Activated CD4-positive, alpha-beta T cell treated with anti-CD3 and anti-CD28 coated beads, Interleukin-2, amount 50 U/mL, for 4 hours (primary cell): ENCODE measurements at regions not wholly inside any gene's neighbourhood (a gene's known extent, or its start where the extent isn't known, plus 50 kb on each side); places are given as distances from the start of the nearest gene placed in this dataset.

Source experiments
- DNase-seq, 2 experiments: peaks; one replicate each; pipeline ENCODE4 v3.0.0-alpha.2; 2020

DNA sequence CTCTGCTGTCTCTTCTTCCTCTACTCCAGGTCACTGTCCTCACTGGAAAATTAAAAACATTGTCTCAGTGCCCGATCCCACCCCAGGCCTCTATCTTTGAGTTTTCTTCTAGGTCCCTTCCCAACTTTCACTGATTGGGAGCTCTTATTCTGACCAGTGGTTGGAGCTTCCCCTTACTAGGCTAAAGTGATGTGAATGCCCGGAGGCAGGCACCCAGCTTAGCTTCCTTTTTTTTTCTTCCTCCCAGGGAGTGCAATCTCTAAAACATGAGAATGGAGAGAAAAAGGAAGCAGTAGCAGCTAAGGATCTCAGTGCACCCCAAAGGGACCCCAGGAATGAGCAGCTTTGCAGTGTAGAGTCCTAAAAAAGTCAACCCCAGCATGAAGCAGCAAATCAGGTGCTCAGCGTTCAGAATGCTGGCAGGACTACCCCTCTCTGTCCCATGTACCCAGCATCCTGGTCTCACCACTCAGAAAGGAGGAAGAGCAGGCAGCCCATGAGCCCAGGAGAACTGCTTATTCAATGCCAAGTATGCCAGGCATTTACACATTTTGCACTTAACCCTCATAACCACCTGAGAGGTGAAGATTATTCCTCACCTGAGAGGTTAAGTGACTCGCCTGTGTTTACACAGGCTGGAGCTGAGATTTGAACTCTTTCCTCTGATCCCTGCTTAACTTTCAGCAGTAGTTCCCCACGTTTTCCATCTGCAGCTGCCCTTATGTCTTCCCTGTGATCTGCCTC is 146.2 kb upstream of the PWP1 start:
- DNase-seq: no peak

- DNase-seq: no peak
Observed at GRCh38 chr12:107541001-107541705, 144.4 kb upstream of the PWP1 start.

GRCh38 chr12:107543416-107543815 is 142.2 kb upstream of the PWP1 start:
- no peak for DNase-seq

DNA sequence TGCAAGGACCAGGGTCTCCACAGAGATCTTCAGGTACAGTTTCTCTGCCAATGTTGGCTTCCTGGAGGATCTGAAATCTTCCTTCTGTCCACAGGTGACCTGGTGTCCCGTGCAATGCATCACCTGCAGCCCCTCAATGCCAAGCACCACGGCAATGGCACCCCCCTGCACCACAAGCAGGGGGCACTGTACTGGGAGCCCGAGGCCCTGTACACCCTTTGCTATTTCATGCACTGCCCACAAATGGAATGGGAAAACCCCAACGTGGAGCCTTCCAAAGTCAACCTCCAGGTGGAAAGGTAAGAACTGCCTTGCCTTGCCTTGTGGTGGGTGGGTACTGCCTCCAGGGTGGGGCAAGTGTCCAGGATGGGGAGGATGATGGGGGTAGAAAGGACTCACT is 141.8 kb upstream of the PWP1 start:
- DNase-seq: no peak

GRCh38 chr12:107544937-107545336 is 140.7 kb upstream of the PWP1 start:
- no peak for DNase-seq

DNA sequence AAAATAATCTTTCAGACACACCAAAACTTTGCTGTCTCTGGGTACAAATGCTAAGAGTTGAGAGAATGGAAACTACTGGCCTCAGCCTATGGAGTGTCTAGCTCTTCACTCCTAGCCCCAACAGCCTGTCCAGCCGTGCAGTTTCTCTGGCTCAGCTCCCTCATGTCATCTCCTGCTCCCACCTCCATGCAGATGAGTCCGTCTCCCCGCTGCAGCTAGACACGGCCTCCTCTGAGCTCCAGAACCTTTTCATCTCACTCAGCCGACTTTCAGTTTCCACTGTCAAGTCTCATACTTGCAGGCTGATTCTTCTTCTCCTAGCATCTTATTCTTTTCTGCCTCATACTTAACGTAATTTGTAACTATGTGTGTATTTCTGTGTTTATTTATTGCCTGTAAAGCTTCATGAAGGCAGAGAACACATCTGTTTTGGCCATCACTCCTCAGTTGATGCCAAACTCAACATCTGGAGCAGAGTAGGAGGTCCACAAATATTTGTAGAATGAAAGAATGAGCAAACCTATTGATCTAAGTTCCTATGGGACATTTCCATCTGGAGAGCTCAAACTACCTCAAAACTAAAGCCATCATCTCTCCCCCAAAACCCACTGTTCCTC is 139.8 kb upstream of the PWP1 start:
- DNase-seq: no peak

- DNase-seq: no peak
Observed at GRCh38 chr12:107547389-107547788, 138.2 kb upstream of the PWP1 start.

GRCh38 chr12:107549651-107550480 is 135.7 kb upstream of the PWP1 start:
- no peak for DNase-seq

DNA sequence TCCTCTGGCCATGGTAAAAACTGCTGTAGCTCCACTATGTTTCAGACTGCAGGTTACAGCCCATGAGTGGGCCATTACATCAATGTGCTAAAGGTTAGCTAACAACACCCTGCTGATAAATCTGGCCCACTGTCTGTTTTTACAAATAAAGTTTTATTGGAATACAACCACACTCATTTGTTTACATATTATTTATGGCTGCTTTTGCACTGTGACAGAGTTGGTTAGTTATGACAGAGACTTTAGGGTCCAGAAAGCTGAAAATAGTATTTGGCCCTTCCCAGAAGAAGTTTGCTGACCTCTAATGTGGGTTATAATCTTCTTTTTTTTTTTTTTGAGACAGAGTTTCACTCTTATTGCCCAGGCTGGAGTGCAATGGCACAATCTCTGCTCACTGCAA is 134.2 kb upstream of the PWP1 start:
- DNase-seq: no peak

DNA sequence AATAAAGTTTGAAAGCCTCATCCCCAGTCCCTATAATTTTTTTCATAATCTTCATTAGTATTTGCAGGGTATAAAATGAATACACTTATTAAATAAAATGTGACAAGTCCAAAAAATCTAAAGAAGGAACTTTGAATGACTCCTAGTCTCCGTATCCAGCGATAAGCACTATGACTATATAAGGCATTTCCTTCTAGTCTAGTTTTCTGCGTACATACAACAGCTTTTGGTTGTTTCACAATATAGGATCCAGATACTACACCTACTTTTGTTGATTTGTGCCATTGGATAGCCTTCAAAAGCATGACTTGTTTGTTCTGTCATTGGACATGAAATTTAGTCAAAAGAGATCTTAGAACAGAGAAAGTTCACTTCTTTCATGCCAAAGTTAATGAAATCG is 133.3 kb upstream of the PWP1 start:
- no peak for DNase-seq

- DNase-seq: no peak
Observed at GRCh38 chr12:107553211-107553765, 132.3 kb upstream of the PWP1 start.

DNA sequence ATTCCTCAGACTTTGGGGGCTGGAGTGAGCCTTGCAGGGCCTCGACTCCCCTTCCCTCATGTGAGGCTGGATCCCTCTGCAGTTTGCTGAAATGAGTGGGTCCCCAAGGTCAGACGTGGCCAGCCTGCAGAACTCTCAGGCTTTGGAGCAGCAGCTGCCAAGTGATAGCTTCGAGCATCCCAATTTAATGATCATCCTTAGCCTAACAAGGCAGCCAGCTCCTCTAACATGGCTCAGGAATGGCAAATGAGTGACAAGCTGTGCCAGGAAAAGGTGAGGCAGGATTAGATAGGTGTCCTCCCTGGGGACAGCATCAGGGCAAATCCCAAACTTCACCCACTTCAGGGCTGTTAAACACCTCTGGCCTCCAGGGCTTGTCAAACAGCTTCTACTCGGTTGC is 130.7 kb upstream of the PWP1 start:
- no peak for DNase-seq

DNA sequence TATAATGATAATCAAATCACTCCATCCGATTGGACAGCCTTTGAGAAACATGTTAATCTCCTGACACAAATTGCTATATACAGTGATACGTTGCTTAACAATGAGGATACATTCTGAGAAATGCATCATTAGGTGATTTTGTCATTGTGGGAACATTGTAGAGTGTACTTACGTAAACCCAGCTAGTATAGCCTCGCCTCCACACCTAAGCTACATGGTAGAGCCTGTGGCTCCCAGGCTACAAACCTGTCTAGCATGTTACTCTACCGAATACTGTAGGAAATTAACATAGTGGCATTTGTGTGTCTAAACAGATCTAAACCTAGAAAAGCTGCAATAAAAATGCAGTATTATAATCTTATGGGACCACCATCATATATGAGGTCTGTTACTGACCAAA is 128.6 kb upstream of the PWP1 start:
- no peak for DNase-seq

- no peak for DNase-seq
Observed at GRCh38 chr12:107557589-107558100, 128.0 kb upstream of the PWP1 start.

DNA sequence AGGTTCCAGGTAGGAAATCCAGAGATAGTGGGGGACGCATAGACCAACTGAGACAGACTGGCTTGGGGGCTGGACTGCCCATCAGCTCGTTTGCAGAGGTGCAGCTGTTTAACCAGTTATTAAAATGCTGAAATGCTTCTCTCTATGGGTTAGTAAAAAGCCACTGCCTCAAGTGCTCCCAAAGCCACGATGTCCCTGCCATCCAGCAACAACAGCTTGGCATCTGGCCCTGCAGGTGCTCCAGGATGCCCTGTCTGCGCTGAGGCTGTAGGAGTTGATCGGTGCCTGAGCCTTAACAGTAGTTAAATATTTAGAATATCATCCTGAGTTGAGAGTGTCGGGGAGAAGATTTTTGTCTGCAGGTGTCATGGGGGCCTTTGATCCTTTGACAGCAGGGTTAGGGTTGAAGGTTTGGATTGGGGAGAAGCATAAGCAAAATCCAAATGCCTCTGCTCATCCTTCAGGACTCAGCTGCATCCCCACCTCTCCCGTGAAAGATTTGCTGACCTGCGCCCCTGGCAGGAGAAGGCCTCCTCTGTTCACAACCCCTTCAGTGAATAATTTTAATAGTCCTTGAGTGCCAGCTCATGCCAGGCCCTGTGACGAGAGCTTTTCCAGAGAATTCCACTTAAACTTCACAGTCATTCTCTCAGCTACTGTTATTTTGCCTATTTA is 127.3 kb upstream of the PWP1 start:
- no peak for DNase-seq

- no peak for DNase-seq
Observed at GRCh38 chr12:107558816-107559382, 126.7 kb upstream of the PWP1 start.

DNA sequence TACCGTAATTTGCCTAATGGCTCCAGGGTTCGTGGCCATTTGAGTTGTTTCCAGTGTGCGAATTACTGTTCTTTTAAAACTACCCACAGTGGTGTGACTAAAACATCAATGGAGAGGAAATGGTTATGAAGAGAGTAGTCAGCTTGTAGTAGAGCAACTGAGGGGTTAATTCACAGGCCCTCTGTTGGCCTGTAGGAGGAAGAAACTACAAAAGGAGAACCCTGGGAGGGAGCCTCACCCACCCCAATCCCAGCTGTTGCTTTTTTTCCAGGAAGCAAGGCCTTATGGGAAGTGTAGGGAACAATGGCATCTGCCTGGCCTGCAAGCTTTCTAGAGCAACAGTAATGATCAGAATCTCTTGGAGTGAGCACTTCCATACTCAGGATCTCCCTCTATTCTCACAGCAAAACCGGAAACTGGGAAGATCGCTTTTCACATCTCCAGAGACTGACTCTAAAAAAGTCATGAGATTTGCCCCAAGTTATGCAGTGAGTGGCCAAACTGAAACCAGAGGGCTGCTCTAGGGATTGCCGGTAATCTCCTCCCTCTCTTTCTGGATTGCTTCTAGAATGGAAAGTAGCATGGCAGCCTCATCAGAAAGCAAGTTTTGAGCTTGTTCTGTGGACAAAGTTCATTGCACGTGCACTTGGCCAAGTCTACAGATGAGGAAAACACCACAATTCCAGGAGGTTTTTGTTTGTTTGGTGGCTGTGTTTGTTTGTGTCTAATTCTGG is 125.3 kb upstream of the PWP1 start:
- no peak for DNase-seq

DNA sequence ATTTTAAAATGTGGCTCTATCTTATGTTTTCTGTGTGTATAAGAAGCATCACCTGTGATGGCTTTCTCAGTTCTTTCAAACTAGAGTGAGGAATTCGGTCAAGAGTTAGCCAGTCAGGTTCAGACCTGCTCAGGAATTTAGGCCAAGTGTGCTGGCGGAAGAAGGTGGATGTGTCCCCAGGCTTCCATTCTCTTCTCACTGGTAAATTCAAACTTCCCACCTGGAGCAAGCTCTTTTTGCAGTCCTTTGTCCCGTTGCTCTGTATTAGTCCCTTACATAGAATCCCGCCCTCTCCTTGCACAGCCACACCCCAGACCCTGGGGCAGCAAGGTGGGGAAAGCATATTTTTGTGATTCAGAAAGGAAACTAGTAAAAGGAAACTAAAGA is 124.7 kb upstream of the PWP1 start:
- no peak for DNase-seq

GRCh38 chr12:107564946-107565345 is 120.7 kb upstream of the PWP1 start:
- DNase-seq: no peak

- DNase-seq: no peak
Observed at GRCh38 chr12:107565551-107565950, 120.0 kb upstream of the PWP1 start.
